Activated naive CD4-positive, alpha-beta T cell treated with anti-CD3 and anti-CD28 coated beads, Interleukin-2, amount 50 U/mL, for 24 hours (primary cell): ENCODE measurements at regions not wholly inside any gene's neighbourhood (a gene's known extent, or its start where the extent isn't known, plus 50 kb on each side); places are given as distances from the start of the nearest gene placed in this dataset.
"Not testable (repeated sequence)": the region's sequence is repeated elsewhere in the genome, so short reads cannot be mapped to it uniquely, and the experiment has no call there.

Experiments
- H3K27ac Mint-ChIP-seq: one replicate; pipeline ENCODE4 v1.8.0; 2021; ENCODE audit warnings: mild to moderate bottlenecking, mixed read lengths
- H3K27me3 Mint-ChIP-seq: one replicate; pipeline ENCODE4 v1.8.0; 2021; ENCODE audit warnings: mixed read lengths
- H3K36me3 Mint-ChIP-seq: one replicate; pipeline ENCODE4 v1.8.0; 2021; ENCODE audit warnings: mixed read lengths
- H3K4me1 Mint-ChIP-seq: one replicate; pipeline ENCODE4 v1.8.0; 2021; ENCODE audit warnings: mixed read lengths
- H3K4me3 Mint-ChIP-seq: one replicate; pipeline ENCODE4 v1.8.0; 2021; ENCODE audit warnings: mild to moderate bottlenecking, mixed read lengths
- H3K9me3 Mint-ChIP-seq: one replicate; pipeline ENCODE4 v1.8.0; 2021; ENCODE audit warnings: mixed read lengths

DNA sequence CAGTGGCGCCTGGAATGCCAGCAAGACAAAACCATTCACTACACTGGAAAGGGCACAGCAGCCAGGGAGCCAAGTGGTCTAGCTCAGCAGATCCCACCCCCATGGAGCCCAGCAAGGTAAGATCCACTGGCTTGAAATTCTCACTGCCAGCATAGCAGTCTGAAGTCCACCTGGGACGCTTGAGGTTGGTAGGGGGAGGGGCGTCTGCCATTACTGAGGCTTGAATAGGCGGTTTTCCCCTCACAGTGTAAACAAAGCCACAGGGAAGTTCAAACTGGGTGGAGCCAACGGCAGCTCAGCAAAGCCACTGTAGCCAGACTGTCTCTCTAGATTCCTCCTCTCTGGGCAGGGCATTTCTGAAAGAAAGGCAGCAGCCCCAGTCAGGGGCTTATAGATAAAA is 133.0 kb upstream of the DDX53 start:
- not testable (repeated sequence) for H3K27ac Mint-ChIP-seq, H3K9me3 Mint-ChIP-seq, H3K4me1 Mint-ChIP-seq, H3K4me3 Mint-ChIP-seq, H3K36me3 Mint-ChIP-seq, H3K27me3 Mint-ChIP-seq

DNA sequence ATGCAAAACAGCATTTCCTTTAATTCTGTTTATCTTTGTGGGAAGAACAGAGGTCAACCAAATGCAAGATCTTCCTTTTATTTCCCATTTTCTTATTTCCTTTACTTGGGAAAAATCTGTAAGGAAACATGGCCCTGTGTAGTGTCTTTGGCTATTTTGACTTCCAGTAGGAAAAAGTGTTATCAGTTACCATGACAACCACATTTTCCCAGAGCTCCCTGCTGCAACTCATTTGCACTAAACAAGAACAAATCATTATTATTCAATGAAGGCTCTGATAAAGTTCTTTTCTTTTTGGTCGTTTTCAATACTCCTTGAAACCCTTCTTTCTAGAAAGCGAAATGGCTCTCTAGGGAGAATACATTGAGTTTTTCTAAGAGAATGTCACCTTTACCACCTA is 117.2 kb upstream of the DDX53 start:
- H3K36me3 Mint-ChIP-seq = no peaks in the 10 kb centered on the region
- no peak overlapping the region for H3K4me3 Mint-ChIP-seq
- no peak overlapping the region for H3K27ac Mint-ChIP-seq
- no peaks in the 10 kb centered on the region for H3K9me3 Mint-ChIP-seq
- H3K27me3 Mint-ChIP-seq = no peaks in the 10 kb centered on the region
- H3K4me1 Mint-ChIP-seq = no peaks in the 10 kb centered on the region

GRCh38 chrX:22889819-22890218 is 109.9 kb upstream of the DDX53 start:
- Mint-ChIP-seq H3K27ac (no peak overlapping the region), H3K36me3 (no peaks in the 10 kb centered on the region), H3K4me1 (no peaks in the 10 kb centered on the region), H3K27me3 (no peaks in the 10 kb centered on the region), H3K9me3 (no peaks in the 10 kb centered on the region), H3K4me3 (no peak overlapping the region)

DNA sequence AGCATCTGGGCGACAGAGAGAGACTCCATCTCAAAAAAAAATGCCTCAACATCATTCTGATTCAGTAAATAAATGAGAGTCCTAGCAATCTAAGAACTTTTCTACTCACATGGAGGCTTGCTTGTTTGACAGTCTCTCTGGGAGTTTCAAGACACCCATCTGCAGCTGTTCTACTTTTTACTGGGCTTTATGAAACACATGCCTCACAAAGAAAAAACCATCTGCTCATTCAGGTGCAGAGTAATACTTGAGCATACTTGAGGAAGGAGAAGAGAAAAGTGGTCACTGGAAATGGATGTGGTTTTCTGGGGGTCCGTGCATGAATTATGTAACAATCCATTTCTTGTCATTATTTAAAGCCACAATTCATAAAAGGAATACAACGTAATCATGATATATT is 87.1 kb upstream of the DDX53 start:
- Mint-ChIP-seq H3K27ac (no peak overlapping the region), H3K4me3 (no peak overlapping the region), H3K4me1 (no peaks in the 10 kb centered on the region)

DNA sequence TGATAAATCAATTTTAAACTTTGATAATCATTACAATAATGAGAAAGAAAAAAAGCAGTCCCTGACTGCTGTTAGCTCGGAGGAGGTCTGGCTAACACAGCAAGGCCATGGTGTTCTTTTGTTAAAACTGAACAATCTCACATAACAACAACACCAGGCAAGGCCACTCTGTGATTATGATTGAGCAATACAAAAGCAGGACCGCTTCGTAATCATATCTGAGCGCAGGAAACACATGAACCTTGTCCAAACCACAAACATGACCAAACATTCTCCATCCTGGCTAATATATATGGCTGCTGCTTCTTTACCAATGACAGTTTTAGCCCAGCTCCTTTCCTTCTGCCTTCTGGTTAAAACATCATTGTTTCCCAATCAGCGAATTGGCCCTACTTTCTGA is 76.8 kb upstream of the DDX53 start:
- H3K4me1 Mint-ChIP-seq = no peaks in the 10 kb centered on the region
- no peak overlapping the region for H3K4me3 Mint-ChIP-seq

More for the DNA sequence above, 87.1 kb upstream of the DDX53 start:
- Mint-ChIP-seq H3K36me3 (no peaks in the 10 kb centered on the region), H3K27me3 (no peaks in the 10 kb centered on the region), H3K9me3 (no peaks in the 10 kb centered on the region)

GRCh38 chrX:22934640-22935039 is 65.1 kb upstream of the DDX53 start:
- Mint-ChIP-seq H3K4me1 (no peaks in the 10 kb centered on the region), H3K27me3 (no peaks in the 10 kb centered on the region), H3K4me3 (no peak overlapping the region), H3K27ac (no peak overlapping the region), H3K36me3 (no peaks in the 10 kb centered on the region), H3K9me3 (no peaks in the 10 kb centered on the region)

More for the DNA sequence above, 76.8 kb upstream of the DDX53 start:
- Mint-ChIP-seq H3K36me3 (no peaks in the 10 kb centered on the region), H3K27ac (no peak overlapping the region), H3K9me3 (no peaks in the 10 kb centered on the region), H3K27me3 (no peaks in the 10 kb centered on the region)

- H3K36me3 Mint-ChIP-seq = no peaks in the 10 kb centered on the region
- H3K4me1 Mint-ChIP-seq = no peaks in the 10 kb centered on the region
- H3K4me3 Mint-ChIP-seq = no peak overlapping the region
- no peaks in the 10 kb centered on the region for H3K27me3 Mint-ChIP-seq
- no peak overlapping the region for H3K27ac Mint-ChIP-seq
- no peaks in the 10 kb centered on the region for H3K9me3 Mint-ChIP-seq
Observed at GRCh38 chrX:22944945-22945344, 54.8 kb upstream of the DDX53 start.
